ENCODE measurements at regions not wholly inside any gene's neighbourhood (a gene's known extent, or its start where the extent isn't known, plus 50 kb on each side); places are given as distances from the start of the nearest gene placed in this dataset.

DNA sequence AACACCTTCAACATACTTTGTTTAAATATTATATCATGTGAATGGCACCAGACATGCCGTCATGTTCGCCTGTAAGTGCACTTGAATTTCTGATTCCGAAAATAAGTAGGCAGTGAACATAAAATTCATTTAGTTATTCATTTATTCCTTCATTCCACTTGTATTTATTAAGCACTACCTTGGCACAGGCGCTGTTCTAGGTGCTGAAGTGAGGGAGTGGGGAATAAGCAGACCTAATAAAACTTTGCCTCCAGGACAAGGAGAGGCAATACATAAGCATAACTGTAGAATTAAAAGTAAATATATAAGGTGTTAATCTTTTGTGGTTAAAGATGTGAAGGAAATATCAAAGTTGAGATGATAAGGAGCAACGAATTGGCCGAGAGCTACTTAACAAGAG is 297.4 kb downstream of the TENT4A start:
- TF ChIP-seq, protein P1, sequence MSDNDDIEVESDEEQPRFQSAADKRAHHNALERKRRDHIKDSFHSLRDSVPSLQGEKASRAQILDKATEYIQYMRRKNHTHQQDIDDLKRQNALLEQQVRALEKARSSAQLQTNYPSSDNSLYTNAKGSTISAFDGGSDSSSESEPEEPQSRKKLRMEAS (IDR thresholded peaks at IDR 0.05) = no peak
- TF ChIP-seq RAD21 (IDR thresholded peaks at IDR 0.05; ENCODE audit: low read depth) (no peak), TEAD4 (IDR thresholded peaks at IDR 0.05) (no peak), TAF1 (IDR thresholded peaks at IDR 0.05; ENCODE audit: low read depth) (no peak), TCF12 (IDR thresholded peaks at IDR 0.05; ENCODE audit: low read depth) (no peak)

Data from Ishikawa (cell line).